Panc1 (cell line): ENCODE measurements at regions not wholly inside any gene's neighbourhood (a gene's known extent, or its start where the extent isn't known, plus 50 kb on each side); places are given as distances from the start of the nearest gene placed in this dataset.

Experiments
- SIN3A ChIP-seq: IDR thresholded peaks from 2 replicates; pipeline ENCODE4 v1.6.1; 2012; ENCODE audit warnings: low read depth, mild to moderate bottlenecking, low read length, moderate library complexity, borderline replicate concordance; ENCODE audit not compliant: insufficient read depth
- TF ChIP-seq, protein P1 (sequence below): fragments of 450-650 bp; IDR thresholded peaks from 2 replicates; pipeline ENCODE4 v1.5.1; 2017; ENCODE audit warnings: mild to moderate bottlenecking

DNA sequence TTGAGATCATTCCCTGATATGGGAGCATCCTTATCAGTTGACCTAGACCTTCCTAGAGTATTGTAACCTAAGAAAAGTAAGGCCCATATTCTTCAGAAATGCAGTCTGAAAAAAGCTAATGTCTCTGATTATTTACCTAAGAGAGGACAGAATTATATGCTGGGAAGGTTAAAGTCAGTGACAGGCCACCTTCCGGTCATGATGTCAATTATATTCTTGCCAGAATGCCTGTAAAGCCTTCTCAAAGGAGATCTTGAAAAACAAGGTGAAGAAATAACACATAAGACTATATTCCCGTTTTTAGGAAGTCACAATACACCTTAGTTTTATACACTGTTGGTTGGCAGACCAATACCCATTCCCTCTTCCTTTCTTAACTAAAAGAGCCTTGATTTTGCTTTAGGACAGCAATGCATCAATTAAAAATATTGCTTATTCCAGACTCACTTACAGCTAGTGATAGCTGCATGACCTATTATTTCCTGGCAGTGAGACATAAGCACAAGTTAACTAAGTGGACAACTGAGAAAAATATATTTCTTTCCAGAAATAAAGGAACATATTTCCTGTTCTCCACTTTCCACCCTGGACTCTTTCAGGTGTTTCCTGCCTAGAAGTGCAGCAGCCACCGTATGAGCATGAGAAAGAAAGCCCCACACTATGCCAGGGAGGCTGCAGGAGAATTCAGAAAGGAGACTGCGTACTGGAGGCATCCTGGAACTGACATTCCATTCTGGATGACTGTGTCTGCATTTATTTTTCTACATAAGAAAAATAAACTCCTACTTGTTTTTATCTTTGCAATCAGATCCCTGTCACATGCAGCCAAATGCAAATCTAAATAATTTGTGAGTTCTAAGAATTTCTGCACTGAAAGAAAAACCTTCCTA is 332.9 kb upstream of the PTBP2 start:
- TF ChIP-seq, protein P1, sequence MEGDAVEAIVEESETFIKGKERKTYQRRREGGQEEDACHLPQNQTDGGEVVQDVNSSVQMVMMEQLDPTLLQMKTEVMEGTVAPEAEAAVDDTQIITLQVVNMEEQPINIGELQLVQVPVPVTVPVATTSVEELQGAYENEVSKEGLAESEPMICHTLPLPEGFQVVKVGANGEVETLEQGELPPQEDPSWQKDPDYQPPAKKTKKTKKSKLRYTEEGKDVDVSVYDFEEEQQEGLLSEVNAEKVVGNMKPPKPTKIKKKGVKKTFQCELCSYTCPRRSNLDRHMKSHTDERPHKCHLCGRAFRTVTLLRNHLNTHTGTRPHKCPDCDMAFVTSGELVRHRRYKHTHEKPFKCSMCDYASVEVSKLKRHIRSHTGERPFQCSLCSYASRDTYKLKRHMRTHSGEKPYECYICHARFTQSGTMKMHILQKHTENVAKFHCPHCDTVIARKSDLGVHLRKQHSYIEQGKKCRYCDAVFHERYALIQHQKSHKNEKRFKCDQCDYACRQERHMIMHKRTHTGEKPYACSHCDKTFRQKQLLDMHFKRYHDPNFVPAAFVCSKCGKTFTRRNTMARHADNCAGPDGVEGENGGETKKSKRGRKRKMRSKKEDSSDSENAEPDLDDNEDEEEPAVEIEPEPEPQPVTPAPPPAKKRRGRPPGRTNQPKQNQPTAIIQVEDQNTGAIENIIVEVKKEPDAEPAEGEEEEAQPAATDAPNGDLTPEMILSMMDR: no peak
- no peak for TF ChIP-seq SIN3A
